ENCODE measurements at regions not wholly inside any gene's neighbourhood (a gene's known extent, or its start where the extent isn't known, plus 50 kb on each side); places are given as distances from the start of the nearest gene placed in this dataset.

DNA sequence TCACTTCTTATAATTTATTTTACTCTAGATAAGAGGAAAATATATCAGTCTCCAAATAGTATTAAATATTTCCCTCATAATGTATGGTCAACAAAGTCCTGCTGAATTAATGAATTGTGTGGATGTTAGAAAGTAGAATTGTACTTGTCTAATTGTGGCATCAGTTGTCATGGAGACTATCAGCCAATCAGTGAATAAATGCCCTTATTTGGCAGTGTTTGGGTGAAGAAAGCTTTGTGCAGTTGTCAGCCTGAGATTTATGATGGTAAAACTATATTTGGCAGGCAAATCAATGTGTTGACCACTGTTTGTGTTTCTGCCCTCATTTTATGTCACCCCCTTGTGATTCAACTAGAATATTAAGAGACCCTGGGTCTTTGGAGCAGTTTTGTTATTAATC, 293.6 kb upstream of the MDFIC2 start:
- ATAC-seq (ENCODE audit: low FRiP score in 2 of 2) (no peak), DNase-seq (no peak)
- no peaks in the 10 kb centered on the region for H3K27me3 ChIP-seq
- no peaks in the 10 kb centered on the region for H3K4me1 ChIP-seq
- H3K4me3 ChIP-seq, result no peak overlapping the region
- no peak overlapping the region for H3K27ac ChIP-seq
- no peaks in the 10 kb centered on the region for H3K36me3 ChIP-seq
- H3K9me3 ChIP-seq, result no peaks in the 10 kb centered on the region
- no peak for TF ChIP-seq EP300 (IDR thresholded peaks at IDR 0.05)
- TF ChIP-seq, protein P1, sequence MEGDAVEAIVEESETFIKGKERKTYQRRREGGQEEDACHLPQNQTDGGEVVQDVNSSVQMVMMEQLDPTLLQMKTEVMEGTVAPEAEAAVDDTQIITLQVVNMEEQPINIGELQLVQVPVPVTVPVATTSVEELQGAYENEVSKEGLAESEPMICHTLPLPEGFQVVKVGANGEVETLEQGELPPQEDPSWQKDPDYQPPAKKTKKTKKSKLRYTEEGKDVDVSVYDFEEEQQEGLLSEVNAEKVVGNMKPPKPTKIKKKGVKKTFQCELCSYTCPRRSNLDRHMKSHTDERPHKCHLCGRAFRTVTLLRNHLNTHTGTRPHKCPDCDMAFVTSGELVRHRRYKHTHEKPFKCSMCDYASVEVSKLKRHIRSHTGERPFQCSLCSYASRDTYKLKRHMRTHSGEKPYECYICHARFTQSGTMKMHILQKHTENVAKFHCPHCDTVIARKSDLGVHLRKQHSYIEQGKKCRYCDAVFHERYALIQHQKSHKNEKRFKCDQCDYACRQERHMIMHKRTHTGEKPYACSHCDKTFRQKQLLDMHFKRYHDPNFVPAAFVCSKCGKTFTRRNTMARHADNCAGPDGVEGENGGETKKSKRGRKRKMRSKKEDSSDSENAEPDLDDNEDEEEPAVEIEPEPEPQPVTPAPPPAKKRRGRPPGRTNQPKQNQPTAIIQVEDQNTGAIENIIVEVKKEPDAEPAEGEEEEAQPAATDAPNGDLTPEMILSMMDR (IDR thresholded peaks at IDR 0.05), result no peak
- no peak for TF ChIP-seq POLR2AphosphoS5 (IDR thresholded peaks at IDR 0.05)
- no peak for TF ChIP-seq POLR2A (IDR thresholded peaks at IDR 0.05)

DNA sequence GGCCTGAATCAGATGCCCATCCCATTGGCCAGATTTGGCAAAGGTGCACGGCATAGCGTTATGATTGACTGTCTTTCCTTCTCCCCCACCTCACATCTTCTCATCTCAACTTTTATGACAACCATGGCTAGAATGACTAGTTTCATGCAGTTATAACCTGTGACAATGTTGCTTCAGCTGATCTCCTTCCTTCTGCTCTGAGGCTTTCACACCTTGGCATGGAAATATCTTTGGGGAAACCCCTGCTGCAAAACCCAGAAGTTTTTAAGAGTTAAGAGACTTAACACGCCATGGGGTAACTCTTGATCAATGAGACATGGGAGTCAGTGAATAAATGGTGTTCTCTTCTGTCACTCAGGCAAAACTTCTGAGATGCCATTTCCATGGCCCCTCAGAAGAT, 290.7 kb upstream of the MDFIC2 start:
- no peaks in the 10 kb centered on the region for H3K36me3 ChIP-seq
- ATAC-seq (ENCODE audit: low FRiP score in 2 of 2) (no peak), DNase-seq (no peak)
- no peaks in the 10 kb centered on the region for H3K4me1 ChIP-seq
- no peak overlapping the region for H3K27ac ChIP-seq
- no peak for TF ChIP-seq EP300 (IDR thresholded peaks at IDR 0.05)
- TF ChIP-seq POLR2A (IDR thresholded peaks at IDR 0.05), result no peak
- TF ChIP-seq, protein P1 (IDR thresholded peaks at IDR 0.05), result no peak
- TF ChIP-seq POLR2AphosphoS5 (IDR thresholded peaks at IDR 0.05), result no peak
- WGBS, 2 donors, result 61 to 72% methylated on average over 3 of the region's 3 CpGs
- no peak overlapping the region for H3K4me3 ChIP-seq
- H3K9me3 ChIP-seq, result no peaks in the 10 kb centered on the region
- H3K27me3 ChIP-seq, result no peaks in the 10 kb centered on the region

DNA sequence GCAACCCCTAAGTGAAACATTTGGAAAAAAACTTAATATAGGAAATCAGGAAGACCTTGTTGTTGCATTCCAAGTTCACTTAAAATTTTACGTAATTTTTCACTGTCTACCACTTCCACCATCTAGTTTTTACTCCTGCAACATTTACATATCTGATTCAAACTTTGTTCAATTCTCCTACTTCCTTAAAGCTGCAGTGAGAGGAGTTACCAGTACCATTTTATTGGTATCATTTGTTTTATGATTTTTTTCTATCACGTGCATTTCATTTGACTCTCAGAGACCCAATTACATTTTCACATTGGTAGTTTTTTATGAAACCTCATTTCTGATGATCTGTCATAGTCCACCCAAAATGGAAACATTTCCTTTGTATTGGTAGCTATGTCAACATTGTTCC, 284.9 kb upstream of the MDFIC2 start:
- 94 to 96% methylated on average over 2 of the region's 2 CpGs for WGBS, 2 donors
- ATAC-seq (ENCODE audit: low FRiP score in 2 of 2), result no peak
- DNase-seq, result no peak
- Histone ChIP-seq H3K27me3 (no peaks in the 10 kb centered on the region), H3K4me3 (no peak overlapping the region), H3K27ac (no peak overlapping the region), H3K4me1 (no peaks in the 10 kb centered on the region), H3K36me3 (no peaks in the 10 kb centered on the region), H3K9me3 (no peaks in the 10 kb centered on the region)
- TF ChIP-seq EP300 (IDR thresholded peaks at IDR 0.05) (no peak), POLR2AphosphoS5 (IDR thresholded peaks at IDR 0.05) (no peak), POLR2A (IDR thresholded peaks at IDR 0.05) (no peak)
- TF ChIP-seq, protein P1 (IDR thresholded peaks at IDR 0.05), result no peak

DNA sequence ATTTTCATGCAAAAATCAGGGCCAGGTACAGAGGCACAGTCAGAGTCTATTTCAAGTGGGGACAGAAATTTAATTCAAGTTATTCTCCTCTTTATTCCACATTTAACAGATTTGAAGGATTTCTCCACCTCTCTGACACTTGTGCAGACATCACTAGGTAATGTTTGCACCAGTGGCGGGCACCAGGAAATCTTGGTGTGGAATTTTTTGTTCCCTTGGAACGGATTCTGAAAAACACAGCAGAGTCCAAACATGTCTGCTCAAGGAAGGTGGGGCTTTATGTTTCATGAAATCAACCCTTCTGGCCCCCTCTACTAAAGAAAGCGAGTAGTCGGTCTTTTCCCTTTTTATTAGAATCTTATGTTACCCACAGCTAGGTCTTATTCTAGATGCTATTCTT, 271.2 kb upstream of the MDFIC2 start:
- Histone ChIP-seq H3K27me3 (no peaks in the 10 kb centered on the region), H3K4me3 (no peak overlapping the region), H3K4me1 (no peaks in the 10 kb centered on the region), H3K9me3 (no peaks in the 10 kb centered on the region), H3K36me3 (no peaks in the 10 kb centered on the region), H3K27ac (no peak overlapping the region)
- 93% methylated on average over 4 of the region's 4 CpGs for WGBS, 2 donors
- no peak for DNase-seq
- TF ChIP-seq, protein P1 (IDR thresholded peaks at IDR 0.05), result no peak
- no peak for ATAC-seq (ENCODE audit: low FRiP score in 2 of 2)

DNA sequence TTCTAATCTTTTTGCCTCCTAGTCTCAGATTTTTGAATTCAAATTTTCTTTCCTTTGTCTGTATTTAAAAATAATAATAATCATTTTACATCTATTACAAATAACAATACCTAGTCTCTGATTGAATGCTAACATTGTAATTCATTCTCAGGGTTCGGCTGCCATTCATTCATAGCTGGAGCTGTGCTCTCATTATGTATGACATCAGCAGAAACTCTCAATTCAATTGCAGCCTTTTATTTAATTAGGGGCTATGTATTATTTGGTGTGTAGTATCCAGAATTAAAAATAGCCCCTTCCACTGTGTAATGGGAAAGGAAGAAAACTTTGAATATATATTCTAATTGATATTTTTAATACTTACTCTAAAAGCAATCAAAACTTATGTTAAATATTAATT, 270.4 kb upstream of the MDFIC2 start:
- no peak for TF ChIP-seq POLR2AphosphoS5 (IDR thresholded peaks at IDR 0.05)
- TF ChIP-seq EP300 (IDR thresholded peaks at IDR 0.05), result no peak
- Histone ChIP-seq H3K9me3 (no peaks in the 10 kb centered on the region), H3K4me1 (no peaks in the 10 kb centered on the region), H3K4me3 (no peak overlapping the region), H3K36me3 (no peaks in the 10 kb centered on the region), H3K27ac (no peak overlapping the region), H3K27me3 (no peaks in the 10 kb centered on the region)
- ATAC-seq (ENCODE audit: low FRiP score in 2 of 2), result no peak
- DNase-seq, result no peak
- WGBS, 2 donors, result 90% methylated on average over 1 of the region's 1 CpG
